CD4-positive, alpha-beta T cell treated with Interleukin-17A for 1 hour (primary cell): ENCODE measurements at regions not wholly inside any gene's neighbourhood (a gene's known extent, or its start where the extent isn't known, plus 50 kb on each side); places are given as distances from the start of the nearest gene placed in this dataset.

Source experiments
- DNase-seq: peaks from one replicate; pipeline ENCODE4 v3.0.0-alpha.2; 2020

GRCh38 chr5:125408448-125409233 is 662.2 kb upstream of the ZNF608 start:
- no peak for DNase-seq

GRCh38 chr5:125409234-125409860 is 662.9 kb upstream of the ZNF608 start:
- no peak for DNase-seq

GRCh38 chr5:125409861-125410536 is 663.6 kb upstream of the ZNF608 start:
- DNase-seq, result no peak

DNA sequence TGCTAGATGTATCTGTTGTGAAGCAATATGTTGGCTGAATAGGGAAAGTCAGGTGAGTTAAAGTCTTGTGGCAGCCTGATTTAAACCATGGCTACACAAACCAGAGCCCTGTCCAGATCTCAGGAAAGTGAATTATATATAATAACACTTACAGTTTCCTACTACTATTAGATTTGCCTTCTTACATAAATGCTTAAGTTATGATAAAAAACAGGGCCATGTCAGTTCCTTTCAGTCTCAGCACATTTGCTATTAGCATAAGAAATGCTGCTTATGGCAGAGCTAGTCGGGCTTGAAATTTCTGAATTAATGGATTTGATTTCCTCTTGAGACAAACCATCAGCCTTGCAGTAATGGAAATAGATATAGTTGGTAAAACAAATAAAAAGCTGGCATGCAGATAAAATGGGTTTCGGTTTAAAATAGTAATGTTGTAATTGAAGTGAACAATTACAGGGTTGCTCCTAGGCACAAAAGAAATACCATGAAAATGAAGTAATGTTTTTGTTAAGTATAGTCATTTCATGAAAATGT is 664.2 kb upstream of the ZNF608 start:
- no peak for DNase-seq

DNA sequence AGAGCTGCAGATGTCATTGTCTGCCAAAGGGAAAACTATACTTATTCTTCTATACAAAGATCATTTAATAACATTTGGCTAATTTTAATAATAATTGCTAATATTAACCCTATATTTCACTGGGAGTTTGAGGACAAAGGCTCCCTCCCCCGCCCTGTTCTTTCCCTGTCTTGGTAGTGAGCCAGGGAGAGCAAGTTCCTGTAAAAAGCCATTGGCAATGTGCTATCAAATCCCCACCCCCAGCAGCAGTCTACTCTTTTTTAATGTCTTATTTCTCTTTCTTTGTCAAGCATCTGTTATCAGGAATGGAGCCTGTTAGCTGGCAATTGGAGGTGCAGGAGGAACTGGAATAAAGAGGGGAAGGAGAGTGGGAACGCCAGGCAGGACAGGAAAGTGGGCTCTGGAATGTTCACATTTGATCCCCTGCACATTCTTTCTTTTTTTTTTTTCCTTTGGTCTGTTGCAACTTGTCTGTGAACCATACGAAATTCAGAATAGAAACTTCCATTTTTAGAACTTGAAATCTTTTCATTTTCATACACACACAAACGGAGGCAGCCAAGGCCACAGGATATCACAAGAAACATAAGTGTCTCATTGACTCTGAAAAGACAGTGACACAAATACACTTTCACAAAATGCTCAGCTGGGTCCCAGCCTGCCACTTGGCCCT is 664.8 kb upstream of the ZNF608 start:
- DNase-seq, result no peak

DNA sequence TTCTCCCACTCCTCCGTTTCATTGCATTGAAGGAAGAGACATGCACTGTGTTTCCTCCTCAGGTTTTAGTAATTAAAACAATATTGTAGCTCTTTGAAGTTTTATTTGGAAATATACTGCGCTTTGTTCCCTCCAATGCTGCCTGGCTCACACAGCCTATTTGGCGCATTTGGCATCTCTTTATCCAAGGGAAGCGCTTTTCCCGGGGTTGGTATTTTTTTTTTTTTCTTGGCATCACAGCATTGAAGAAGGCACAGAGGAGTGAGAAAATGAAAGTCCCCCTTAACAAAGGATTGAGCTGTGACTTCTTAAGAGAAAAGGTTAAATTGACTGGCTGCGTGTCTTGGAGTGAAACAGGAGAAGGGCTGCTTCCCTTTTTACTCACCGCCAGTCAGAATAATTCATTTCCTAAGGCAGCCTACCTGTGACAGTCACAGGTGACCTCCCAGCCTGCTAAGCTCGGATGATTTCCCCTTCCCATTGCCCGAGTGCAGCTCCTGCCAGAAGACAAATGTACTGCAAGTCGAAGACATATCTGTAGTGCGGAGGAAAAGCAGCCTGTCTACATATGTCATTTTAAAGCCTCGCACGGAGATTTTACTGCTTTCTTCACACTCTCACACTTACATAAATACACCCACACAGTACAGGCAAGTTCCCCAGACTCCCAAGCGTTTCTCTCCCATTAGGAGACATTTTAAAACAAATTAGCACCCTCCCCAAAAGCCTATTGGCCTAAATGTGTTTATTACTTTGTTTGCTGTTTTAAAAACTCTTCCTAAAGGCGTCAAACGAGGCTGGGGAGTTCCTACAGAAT is 665.5 kb upstream of the ZNF608 start:
- DNase-seq, result no peak

DNA sequence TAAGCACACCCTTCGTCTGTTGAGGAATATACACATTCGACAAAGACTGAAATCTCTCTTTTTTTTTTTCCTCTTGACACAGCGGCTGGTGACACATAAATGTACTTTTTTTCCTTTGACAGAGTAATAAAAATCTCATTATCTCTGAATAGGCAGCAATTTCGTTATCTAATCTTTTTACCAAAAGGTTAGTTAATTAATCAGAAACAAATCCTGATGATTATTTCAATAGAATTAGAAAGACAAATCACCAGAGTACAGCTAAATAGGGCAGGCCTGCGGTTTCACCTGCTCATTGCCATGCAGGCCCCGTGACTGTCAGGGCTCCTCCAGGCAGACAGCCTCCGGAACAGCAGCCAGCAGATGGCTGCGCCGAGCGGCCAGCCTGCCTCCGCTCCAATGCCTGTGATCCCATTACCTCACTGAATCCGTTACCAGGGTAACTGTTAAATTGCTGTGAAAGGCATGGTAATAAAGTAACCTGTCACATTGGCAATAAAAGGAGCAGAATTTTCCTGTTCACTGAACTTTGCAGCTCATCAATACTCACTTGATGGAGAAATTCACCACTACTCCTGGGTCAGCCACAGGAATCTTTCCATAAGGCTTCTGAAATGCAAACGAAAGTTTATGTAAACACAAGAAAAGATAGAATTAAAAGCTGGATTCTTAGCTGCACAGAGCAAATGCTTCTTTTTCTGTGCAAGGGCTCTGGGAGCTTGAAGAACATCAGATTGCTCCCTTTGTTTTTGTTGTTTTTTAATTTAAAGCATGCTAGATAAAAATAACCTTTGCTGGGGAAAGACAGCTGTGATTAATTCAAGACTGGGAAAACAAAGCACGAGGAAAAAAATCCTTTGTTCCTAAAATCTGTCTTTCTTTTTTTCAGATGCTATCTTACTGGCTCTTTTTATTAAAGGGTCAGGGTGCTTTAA is 666.4 kb upstream of the ZNF608 start:
- no peak for DNase-seq

DNA sequence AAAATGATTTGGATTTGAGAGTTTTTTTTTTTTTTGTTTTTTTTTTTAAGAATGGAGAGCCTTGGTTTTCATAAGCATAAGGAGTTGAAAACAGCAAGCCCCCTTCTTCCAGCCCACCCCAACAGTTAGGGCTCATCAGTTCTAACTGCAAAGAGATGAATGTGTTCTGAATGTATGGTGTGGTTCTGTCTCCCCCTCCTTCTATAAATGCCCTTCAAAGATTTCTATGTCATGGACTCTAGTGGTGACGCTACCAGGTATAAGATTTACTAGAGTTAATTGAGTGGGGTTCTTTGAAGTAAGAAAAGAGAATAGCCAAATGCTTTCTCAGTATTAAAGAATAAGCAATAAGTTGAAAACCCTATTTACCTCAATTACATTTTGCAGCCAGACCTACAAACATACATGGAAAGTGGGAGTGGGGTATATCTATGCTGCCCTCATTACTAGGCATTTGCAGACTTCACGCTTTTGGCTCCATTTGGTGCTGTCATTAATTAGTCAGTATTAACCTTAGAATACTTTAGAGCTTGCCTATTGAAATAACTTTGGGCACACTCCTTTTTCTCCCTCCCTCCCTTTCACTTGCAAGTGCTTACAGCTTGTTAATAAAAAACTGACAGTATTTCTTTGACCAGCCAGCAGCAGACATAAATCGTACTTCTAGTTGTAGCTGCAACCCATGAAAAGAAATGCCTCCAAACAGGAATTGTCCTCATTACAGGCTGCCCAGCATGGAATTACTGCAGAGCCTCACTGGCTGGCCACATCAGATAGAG is 667.2 kb upstream of the ZNF608 start:
- DNase-seq, result no peak

- no peak for DNase-seq
Measured at GRCh38 chr5:125415126-125415525, 668.7 kb upstream of the ZNF608 start.

- DNase-seq, result no peak
Measured at GRCh38 chr5:125416055-125416454, 669.6 kb upstream of the ZNF608 start.

DNA sequence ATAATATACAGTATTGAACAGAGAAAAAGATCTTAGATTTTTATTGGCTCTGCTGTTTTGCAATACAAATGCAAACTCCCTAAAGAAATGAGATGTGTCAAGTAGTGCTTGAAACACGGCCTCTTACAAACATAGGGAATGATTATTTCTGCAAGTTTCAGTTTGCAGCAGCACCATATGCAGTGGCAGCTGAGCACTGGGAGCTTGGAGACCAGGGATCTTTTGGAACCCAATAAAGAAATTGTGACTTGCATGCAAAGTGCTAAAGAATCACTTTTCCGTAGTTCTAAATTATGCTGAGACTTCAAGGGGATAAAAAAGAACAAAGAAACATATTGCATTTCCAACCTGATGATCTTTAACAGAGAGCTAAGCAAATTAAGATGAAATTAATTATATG is 674.6 kb upstream of the ZNF608 start:
- DNase-seq, result no peak

GRCh38 chr5:125422342-125422741 is 675.9 kb upstream of the ZNF608 start:
- DNase-seq, result no peak

DNA sequence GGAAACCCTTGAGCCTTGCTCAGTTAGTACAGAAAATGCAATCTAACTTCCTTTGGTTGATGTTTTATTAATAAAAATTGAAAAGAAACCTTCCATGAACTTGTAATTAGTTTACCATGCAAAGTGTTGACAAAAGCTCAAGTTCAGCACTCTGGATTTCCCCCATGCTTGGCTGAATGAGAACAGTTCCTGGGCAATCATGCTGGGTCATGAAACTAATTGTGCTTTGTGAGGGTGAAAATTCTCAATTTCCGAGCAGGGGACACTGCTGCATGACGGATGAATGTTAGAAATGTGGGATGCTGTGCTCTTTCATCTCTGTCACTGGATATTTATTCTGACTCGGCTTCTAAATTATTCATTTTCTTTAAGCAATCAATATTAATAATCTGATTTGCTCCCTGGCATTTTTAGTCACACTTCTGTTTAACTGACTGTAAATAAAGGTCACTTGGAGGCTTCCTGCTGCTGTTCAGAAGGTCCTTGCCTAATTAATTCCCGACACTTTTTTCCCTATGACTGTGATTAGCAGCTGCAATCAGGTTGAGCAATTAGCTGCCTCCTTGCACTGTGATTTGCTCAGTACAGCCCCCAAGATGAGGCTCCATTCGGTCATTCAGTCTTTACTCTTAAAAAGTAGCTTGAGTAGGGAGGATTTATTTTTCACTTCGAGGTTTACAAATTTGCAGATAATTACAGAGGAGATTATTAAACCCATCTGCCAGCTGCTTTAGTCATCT is 678.1 kb upstream of the ZNF608 start:
- DNase-seq, result no peak

GRCh38 chr5:125429498-125429897 is 683.1 kb upstream of the ZNF608 start:
- no peak for DNase-seq

DNA sequence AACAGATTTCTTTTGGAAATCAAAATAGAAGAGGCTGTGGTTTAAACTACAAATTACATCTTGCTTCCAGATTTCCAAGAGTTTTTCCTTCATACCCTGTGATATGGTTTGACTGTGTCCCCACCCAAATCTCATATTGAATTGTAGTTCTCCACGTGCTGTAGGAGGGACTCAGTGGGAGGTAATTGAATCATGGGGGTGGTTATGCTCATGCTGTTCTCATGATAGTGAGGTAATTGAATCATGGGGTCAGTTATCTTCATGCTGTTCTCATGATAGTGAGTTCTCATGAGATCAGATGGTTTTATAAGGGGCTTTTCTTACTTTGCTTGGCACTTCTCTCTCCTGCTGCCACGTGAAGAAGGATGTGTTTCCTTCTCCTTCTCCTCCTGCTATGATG is 687.0 kb upstream of the ZNF608 start:
- no peak for DNase-seq

GRCh38 chr5:125439243-125439642 is 692.8 kb upstream of the ZNF608 start:
- DNase-seq, result no peak

DNA sequence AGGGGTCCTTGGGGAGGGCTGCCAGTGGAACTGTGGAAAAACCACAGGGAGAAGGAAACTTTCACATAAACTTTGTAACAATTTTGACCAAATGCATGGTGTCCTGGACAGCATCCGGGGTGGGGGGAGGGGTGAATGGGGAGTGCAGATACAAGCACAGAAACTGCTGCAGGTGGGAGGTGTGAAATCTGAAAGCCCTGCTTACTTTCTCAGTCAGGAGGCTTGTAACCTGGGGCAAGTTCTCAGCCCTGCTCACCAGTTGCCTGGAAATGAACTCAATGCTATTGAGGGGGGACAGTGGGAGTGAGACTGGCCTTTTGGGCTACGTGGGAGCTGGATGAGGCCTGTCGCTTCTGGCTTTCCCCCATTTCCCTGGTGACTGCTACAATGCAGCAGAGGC is 694.5 kb upstream of the ZNF608 start:
- no peak for DNase-seq

DNA sequence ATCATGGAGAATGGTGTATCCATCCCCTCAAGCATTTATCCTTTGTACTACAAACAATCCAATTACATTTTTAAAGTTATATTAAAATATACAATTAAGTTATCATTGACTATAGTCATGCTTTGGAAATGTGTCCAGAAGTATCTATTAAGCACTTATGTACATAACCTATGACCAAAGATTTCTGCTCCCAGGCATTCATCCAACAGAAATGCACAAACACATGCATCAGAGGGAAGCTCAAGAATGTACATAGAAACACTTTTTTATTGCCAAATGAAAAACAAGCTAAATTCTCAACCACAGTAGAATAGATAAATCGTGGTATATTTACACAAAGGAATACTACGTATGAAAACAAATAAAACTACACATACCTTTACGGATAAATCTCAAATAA is 700.5 kb upstream of the ZNF608 start:
- no peak for DNase-seq

GRCh38 chr5:125450771-125451170 is 704.3 kb upstream of the ZNF608 start:
- no peak for DNase-seq

DNA sequence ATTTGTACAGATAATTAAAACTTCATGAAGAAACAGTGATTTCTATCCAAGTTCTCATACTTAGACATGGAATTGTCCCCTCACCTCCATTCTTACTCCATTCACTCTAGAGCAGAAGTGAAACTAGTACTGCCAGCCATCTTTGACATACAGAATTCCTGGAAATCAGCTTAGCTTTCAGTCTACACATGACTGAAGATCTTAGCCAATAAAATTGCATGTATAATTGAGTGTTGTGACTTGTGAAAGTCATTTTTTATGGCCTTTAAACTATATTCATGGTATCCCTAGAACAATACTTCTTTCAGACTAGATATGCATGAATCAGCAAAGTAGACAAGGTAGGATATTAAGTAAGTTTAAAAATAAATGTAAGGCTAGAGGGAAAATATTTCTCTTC is 705.2 kb upstream of the ZNF608 start:
- no peak for DNase-seq
